B cell (primary cell): ENCODE measurements at regions not wholly inside any gene's neighbourhood (a gene's known extent, or its start where the extent isn't known, plus 50 kb on each side); places are given as distances from the start of the nearest gene placed in this dataset.

ENCODE experiments used
- ATAC-seq: fragments of 200-7000 bp; cut with Tn5 transposase; one replicate; pipeline ENCODE4 v1.10.0; 2021; ENCODE audit warnings: low read depth, mild to moderate bottlenecking, moderate number of reproducible peaks, moderate library complexity
- CTCF ChIA-PET: fragments of 350-600 bp; sonication (Branson Sonifier 250); formaldehyde crosslinking; loops from one replicate; lab custom pipeline; 2021; ENCODE audit warnings: antibody characterized with exemption, inconsistent platforms; lab: Charles Lee
- POLR2A ChIA-PET: fragments of 350-600 bp; sonication (Branson Sonifier 250); formaldehyde crosslinking; loops from one replicate; lab custom pipeline; 2021; ENCODE audit warnings: antibody characterized with exemption; lab: Charles Lee
- DNase-seq: peaks from one replicate; pipeline ENCODE4 v3.0.0; 2013
- H2AFZ ChIP-seq: 2 replicates; pipeline ENCODE4 v1.6.1; 2012; ENCODE audit warnings: mild to moderate bottlenecking, low read depth, low read length; ENCODE audit not compliant: insufficient read depth, poor library complexity, severe bottlenecking
- H3K27ac ChIP-seq, 2 donors: 1 replicate in 1 of 2; 2 replicates in 1 of 2; pipeline ENCODE4 v1.5.1; 2012 to 2013; ENCODE audit warnings: low read length in 2 of 2, mild to moderate bottlenecking in 2 of 2, moderate library complexity in 1 of 2
- H3K27me3 ChIP-seq, 4 experiments: fragments of 200-600 bp in 1 of 4; sonication (generic) in 1 of 4; replicated peaks in 1 of 4; 1 replicate in 2 of 4; 2 replicates in 2 of 4; pipeline versions ENCODE4 v1.6.1 to v1.7.0; 2013 to 2016; ENCODE audit warnings: low read length in 3 of 4, mild to moderate bottlenecking in 2 of 4, mixed read lengths in 1 of 4, moderate library complexity in 1 of 4; ENCODE audit not compliant: insufficient read depth in 4 of 4, control insufficient read depth in 3 of 4; ENCODE audit errors: control extremely low read depth in 1 of 4
- H3K36me3 ChIP-seq, 2 experiments: replicated peaks in 1 of 2; 1 replicate in 1 of 2; 2 replicates in 1 of 2; pipeline versions ENCODE4 v1.6.1 to v1.7.1; 2013; ENCODE audit warnings: low read length in 1 of 2; ENCODE audit not compliant: insufficient read depth in 2 of 2, control insufficient read depth in 1 of 2; ENCODE audit errors: control extremely low read depth in 1 of 2, extremely low read depth in 1 of 2
- H3K4me1 ChIP-seq, 2 donors: fragments of 200-600 bp in 1 of 2; sonication (generic) in 1 of 2; 1 replicate in 1 of 2; 2 replicates in 1 of 2; pipeline versions ENCODE4 v1.5.1 to v1.6.1; 2013 to 2017; ENCODE audit warnings: low read length in 2 of 2; ENCODE audit not compliant: control insufficient read depth in 2 of 2, insufficient read depth in 2 of 2
- H3K4me2 ChIP-seq: replicated peaks from 2 replicates; pipeline ENCODE3; 2012; ENCODE audit warnings: mild to moderate bottlenecking, low read depth, low read length; ENCODE audit not compliant: poor library complexity, severe bottlenecking
- H3K4me3 ChIP-seq, 5 experiments: fragments of 200-600 bp in 1 of 5; sonication (generic) in 1 of 5; 1 replicate in 3 of 5; 2 replicates in 2 of 5; pipeline versions ENCODE4 v1.5.1 to v1.7.0; 2011 to 2016; ENCODE audit warnings: low read length in 4 of 5, mild to moderate bottlenecking in 4 of 5, low read depth in 2 of 5, control low read depth in 1 of 5, moderate library complexity in 1 of 5; ENCODE audit not compliant: insufficient read depth in 1 of 5; ENCODE audit errors: control extremely low read depth in 1 of 5, extremely low read depth in 1 of 5
- H3K79me2 ChIP-seq: fragments of 200-600 bp; sonication (generic); one replicate; pipeline ENCODE4 v1.6.0; 2016; ENCODE audit warnings: low read length; ENCODE audit not compliant: control insufficient read depth, insufficient read depth
- H3K9ac ChIP-seq: fragments of 200-600 bp; sonication (generic); 2 replicates; pipeline ENCODE4 v1.6.1; 2017; ENCODE audit warnings: mild to moderate bottlenecking, low read length, moderate library complexity
- H3K9me3 ChIP-seq, 3 donors: one replicate each; pipeline versions ENCODE4 v1.6.1 to v1.7.1; 2013; ENCODE audit warnings: low read length in 2 of 3; ENCODE audit not compliant: control insufficient read depth in 2 of 3, insufficient read depth in 1 of 3; ENCODE audit errors: control extremely low read depth in 1 of 3
- H4K20me1 ChIP-seq: 2 replicates; pipeline ENCODE4 v1.6.0; 2012; ENCODE audit warnings: mild to moderate bottlenecking, low read length; ENCODE audit not compliant: insufficient read depth, control insufficient read depth, poor library complexity, severe bottlenecking
- H3K27ac Mint-ChIP-seq: one replicate; pipeline ENCODE4 v1.8.0; 2021; ENCODE audit warnings: mixed read lengths
- H3K27me3 Mint-ChIP-seq: one replicate; pipeline ENCODE4 v1.8.0; 2021; ENCODE audit warnings: mixed read lengths
- H3K4me1 Mint-ChIP-seq: one replicate; pipeline ENCODE4 v1.8.0; 2021; ENCODE audit warnings: mixed read lengths
- H3K4me3 Mint-ChIP-seq: one replicate; pipeline ENCODE4 v1.8.0; 2021; ENCODE audit warnings: mixed read lengths
- H3K9me3 Mint-ChIP-seq: one replicate; pipeline ENCODE4 v1.8.0; 2022; ENCODE audit warnings: mixed read lengths; ENCODE audit not compliant: insufficient read depth
- CTCF ChIP-seq: fragments of 200-600 bp; IDR thresholded peaks from one replicate; pipeline ENCODE4 v1.8.0; 2022; ENCODE audit warnings: antibody characterized with exemption, mild to moderate bottlenecking
- EZH2 ChIP-seq: IDR thresholded peaks from 2 replicates; pipeline ENCODE4 v1.6.1; 2012; ENCODE audit warnings: borderline replicate concordance, low read depth, mild to moderate bottlenecking, moderate library complexity, low read length; ENCODE audit not compliant: insufficient read depth, poor library complexity, severe bottlenecking
- WGBS: methylation state at CpG from one replicate; pipeline ENCODE4 v1.1.5; 2013; ENCODE audit warnings: missing lambda C conversion rate; ENCODE audit not compliant: insufficient coverage; 5-methylcytosine and 5-hydroxymethylcytosine counted together
- intact Hi-C: fragments of 100-400 bp; cut with micrococcal nuclease; formaldehyde crosslinking; loops from one replicate; pipeline ENCODE4 v1.10.0; 2022

- Mint-ChIP-seq H3K27ac (no peak overlapping the region), H3K4me3 (no peak overlapping the region), H3K9me3 (peaks cover 2% of the 10 kb centered on the region), H3K27me3 (peaks cover 5% of the 10 kb centered on the region), H3K4me1 (no peaks in the 10 kb centered on the region)
- Histone ChIP-seq H3K4me3 (no peak overlapping the region), H3K9me3 (no peaks in the 10 kb centered on the region), H3K79me2 (no peaks in the 10 kb centered on the region), H2AFZ (no peak overlapping the region), H3K9ac (no peak overlapping the region), H3K27me3 (no peaks in the 10 kb centered on the region), H3K36me3 (no peaks in the 10 kb centered on the region), H3K4me2 (no peak overlapping the region), H3K4me1 (no peaks in the 10 kb centered on the region), H4K20me1 (no peaks in the 10 kb centered on the region), H3K27ac (no peak overlapping the region)
- 100% methylated on average over 1 of the region's 4 CpGs for WGBS
- ATAC-seq (no peak), DNase-seq (no peak)
- intact Hi-C loops: no loop called here
- TF ChIP-seq EZH2 (no peak), CTCF (no peak)
- ChIA-PET CTCF (interaction anchor here (0.6 to 1.4 kb wide), 3 partner anchors 10 to 651 kb away, joined by 3 to 7 read pairs (median 4); no protein-coding TSS in a partner anchor), POLR2A (no interaction called here)
Measured at GRCh38 chr14:65815127-65815526, 402.6 kb downstream of the FUT8 start.

GRCh38 chr14:65817011-65817410 lies 404.5 kb downstream of the FUT8 start:
- no peaks in the 10 kb centered on the region for H4K20me1 ChIP-seq
- H3K9ac ChIP-seq: no peak overlapping the region
- no peak overlapping the region for H3K27ac Mint-ChIP-seq
- H3K9me3 Mint-ChIP-seq: no peaks in the 10 kb centered on the region
- no peaks in the 10 kb centered on the region for H3K4me1 Mint-ChIP-seq
- no peak overlapping the region for H2AFZ ChIP-seq
- intact Hi-C loops: no loop called here
- H3K27me3 ChIP-seq: no peaks in the 10 kb centered on the region
- H3K4me1 ChIP-seq: no peaks in the 10 kb centered on the region
- H3K36me3 ChIP-seq: no peaks in the 10 kb centered on the region
- POLR2A ChIA-PET: no interaction called here
- TF ChIP-seq EZH2: no peak
- TF ChIP-seq CTCF: no peak
- no peak overlapping the region for H3K27ac ChIP-seq
- no peaks in the 10 kb centered on the region for H3K79me2 ChIP-seq
- DNase-seq (no peak), ATAC-seq (no peak)
- H3K9me3 ChIP-seq: no peaks in the 10 kb centered on the region
- H3K27me3 Mint-ChIP-seq: no peaks in the 10 kb centered on the region
- no CpG with 5 or more reads among the region's 1 CpG for WGBS
- H3K4me3 Mint-ChIP-seq: no peak overlapping the region
- H3K4me3 ChIP-seq: no peak overlapping the region
- CTCF ChIA-PET: no interaction called here
- no peak overlapping the region for H3K4me2 ChIP-seq
